ENCODE measurements at regions not wholly inside any gene's neighbourhood (a gene's known extent, or its start where the extent isn't known, plus 50 kb on each side); places are given as distances from the start of the nearest gene placed in this dataset.

DNA sequence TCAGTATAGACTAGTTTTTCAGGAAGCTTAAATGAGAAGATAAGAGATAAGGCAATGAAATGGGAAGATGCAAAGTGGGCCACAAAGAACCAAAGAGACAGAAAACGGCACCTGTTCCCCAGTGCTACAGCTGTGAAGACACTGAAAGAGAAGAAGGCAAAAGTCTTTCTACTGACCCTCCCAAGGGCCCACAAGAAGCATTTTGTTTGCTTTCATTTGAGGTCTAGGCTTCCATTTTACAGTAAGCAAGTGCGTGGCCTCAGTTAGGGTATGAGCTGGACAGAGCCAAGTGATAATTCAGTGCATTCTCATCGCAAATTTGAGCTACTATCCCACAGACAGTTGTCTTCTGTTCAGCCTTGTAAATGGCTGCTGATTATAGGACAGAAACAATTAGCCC is 53.4 kb upstream of the STK17B start:
- Mint-ChIP-seq H3K4me3 (no peak overlapping the region), H3K27me3 (no peaks in the 10 kb centered on the region)
- CTCF ChIA-PET = interaction anchor here (1.0 kb wide), 1 partner anchor 11 kb away, joined by 3 read pairs; no protein-coding TSS in a partner anchor

DNA sequence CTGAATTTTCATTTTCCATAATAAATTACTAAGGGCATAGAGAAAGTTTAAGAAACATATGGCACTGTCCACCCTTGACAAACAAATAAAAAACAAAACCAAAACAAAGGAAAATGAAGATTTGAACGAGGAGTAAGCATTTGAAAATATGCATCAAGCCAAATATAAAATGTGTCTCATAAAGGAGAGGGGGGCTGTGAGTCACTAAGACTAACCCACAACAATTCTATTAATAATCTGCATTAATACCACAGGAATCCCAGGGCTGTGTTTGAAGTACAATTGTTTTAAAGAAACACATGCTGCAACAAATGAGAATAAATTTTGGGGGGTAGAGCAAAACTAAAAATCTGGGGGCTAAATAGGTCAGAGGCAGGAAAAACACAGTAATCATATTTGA is 53.8 kb upstream of the STK17B start:
- intact Hi-C loops (cut with micrococcal nuclease) = no loop called here
- H3K36me3 Mint-ChIP-seq = peaks cover 2% of the 10 kb centered on the region
- DNase-seq = no peak
- H3K27ac Mint-ChIP-seq = no peak overlapping the region
- POLR2A ChIA-PET = no interaction called here
- no peaks in the 10 kb centered on the region for H3K9me3 Mint-ChIP-seq
- CTCF ChIA-PET = interaction anchor here (1.0 kb wide), 1 partner anchor 11 kb away, joined by 3 read pairs; no protein-coding TSS in a partner anchor
- H3K27me3 Mint-ChIP-seq = no peaks in the 10 kb centered on the region
- no peak overlapping the region for H3K4me3 Mint-ChIP-seq
- H3K4me1 Mint-ChIP-seq (ENCODE audit: low read depth) = peaks cover 73% of the 10 kb centered on the region

More for the DNA sequence above, 53.4 kb upstream of the STK17B start:
- Mint-ChIP-seq H3K36me3 (peaks cover 2% of the 10 kb centered on the region), H3K4me1 (ENCODE audit: low read depth) (peaks cover 73% of the 10 kb centered on the region), H3K9me3 (no peaks in the 10 kb centered on the region), H3K27ac (no peak overlapping the region)
- no peak for DNase-seq
- intact Hi-C loops (cut with micrococcal nuclease) = no loop called here
- POLR2A ChIA-PET = interaction anchor here (0.8 kb wide), 1 partner anchor 49 kb away, joined by 3 read pairs; no protein-coding TSS in a partner anchor

DNA sequence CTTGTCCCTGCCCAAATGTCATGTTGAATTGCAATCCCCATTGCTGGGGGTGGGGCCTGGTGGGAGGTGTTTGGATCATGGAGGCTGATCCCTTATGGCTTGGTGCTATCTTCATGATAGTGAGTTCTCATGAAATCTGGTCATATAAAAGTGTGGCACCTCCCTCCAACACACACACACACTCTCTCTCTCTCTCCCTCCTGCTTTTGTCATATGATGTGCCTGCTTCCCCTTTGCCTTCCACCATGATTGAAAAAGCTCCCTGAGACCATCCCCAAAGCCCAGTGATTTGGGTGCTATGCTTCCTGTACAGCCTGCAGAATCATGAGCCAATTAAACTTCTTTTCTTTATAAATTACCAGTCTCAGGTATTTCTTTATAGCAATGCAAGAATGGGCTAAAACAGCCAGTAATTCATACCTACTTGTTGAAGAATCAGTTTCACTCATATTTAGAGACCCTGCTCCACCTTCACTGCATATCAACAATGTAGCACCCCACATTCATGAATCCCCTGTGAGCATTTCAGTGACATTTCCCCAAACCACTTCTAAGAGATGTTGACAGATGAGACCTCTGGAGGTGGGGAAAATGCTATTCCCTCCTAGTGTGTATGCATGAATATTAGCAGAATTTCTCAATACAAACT is 54.8 kb upstream of the STK17B start:
- no peaks in the 10 kb centered on the region for H3K9me3 Mint-ChIP-seq
- peak overlapping the region; percentile 5 for H3K27ac Mint-ChIP-seq
- ChIA-PET POLR2A (interaction anchor here (1.0 kb wide), 1 partner anchor 14 kb away, joined by 3 read pairs; no protein-coding TSS in a partner anchor), CTCF (interaction anchor here (1.3 kb wide), 1 partner anchor 15 kb away, joined by 3 read pairs; no protein-coding TSS in a partner anchor)
- H3K4me3 Mint-ChIP-seq = no peak overlapping the region
- peaks cover 2% of the 10 kb centered on the region for H3K36me3 Mint-ChIP-seq
- intact Hi-C loops (cut with micrococcal nuclease) = loop anchor here (1.0 kb wide), 1 partner anchor 14 kb away; no protein-coding TSS in a partner anchor
- DNase-seq = no peak
- H3K27me3 Mint-ChIP-seq = no peaks in the 10 kb centered on the region
- H3K4me1 Mint-ChIP-seq (ENCODE audit: low read depth) = peaks cover 74% of the 10 kb centered on the region

DNA sequence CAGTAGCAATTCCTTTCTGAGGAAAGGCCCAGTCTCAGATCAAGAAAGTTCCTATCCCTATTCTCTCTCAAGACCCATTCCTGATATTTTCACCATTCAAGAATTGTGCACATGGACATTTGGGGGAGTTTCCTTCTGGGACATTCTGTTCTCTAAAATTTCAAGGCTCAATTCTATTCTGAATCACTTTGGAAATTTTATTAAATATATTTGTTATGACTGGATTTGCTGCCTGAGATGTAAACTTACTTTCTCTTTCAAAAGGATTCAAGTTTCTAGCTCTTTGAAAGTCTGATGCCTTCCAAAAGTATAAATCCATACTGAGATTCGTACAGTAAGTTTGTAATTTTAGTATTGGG is 55.3 kb upstream of the STK17B start:
- intact Hi-C loops (cut with micrococcal nuclease) = loop anchor here (1.0 kb wide), 1 partner anchor 14 kb away; no protein-coding TSS in a partner anchor
- DNase-seq = no peak
- Mint-ChIP-seq H3K4me3 (no peak overlapping the region), H3K27me3 (no peaks in the 10 kb centered on the region), H3K4me1 (ENCODE audit: low read depth) (peaks cover 78% of the 10 kb centered on the region), H3K36me3 (peaks cover 2% of the 10 kb centered on the region), H3K27ac (peak overlapping the region; percentile 44), H3K9me3 (no peaks in the 10 kb centered on the region)
- POLR2A ChIA-PET = interaction anchor here (1.0 kb wide), 2 partner anchors 13 to 34 kb away, joined by 3 to 5 read pairs; no protein-coding TSS in a partner anchor
- CTCF ChIA-PET = interaction anchor here (1.3 kb wide), 1 partner anchor 15 kb away, joined by 3 read pairs; no protein-coding TSS in a partner anchor

DNA sequence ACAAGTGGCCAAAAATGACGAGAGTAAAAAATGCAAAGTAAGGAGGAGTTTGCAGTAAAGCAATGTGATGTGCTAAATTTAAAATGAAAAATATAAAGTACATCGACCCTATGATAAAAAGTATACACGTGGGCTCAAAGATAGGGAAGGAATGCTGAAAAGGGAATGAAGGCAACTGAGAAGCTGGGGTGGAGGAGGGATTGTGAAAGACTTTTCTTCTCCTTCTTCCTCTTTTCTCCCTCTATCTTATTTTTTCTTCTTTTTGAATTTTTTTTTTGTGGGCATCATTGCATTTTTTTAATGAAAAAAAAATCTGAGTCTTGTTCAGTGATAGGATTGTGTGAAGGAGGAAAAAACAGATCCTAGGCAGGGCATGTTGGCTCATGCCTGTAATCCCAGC is 57.6 kb upstream of the STK17B start:
- Mint-ChIP-seq H3K27ac (peak overlapping the region; percentile 74), H3K36me3 (no peaks in the 10 kb centered on the region), H3K27me3 (no peaks in the 10 kb centered on the region), H3K4me1 (ENCODE audit: low read depth) (peaks cover 93% of the 10 kb centered on the region), H3K4me3 (peak overlapping the region; percentile 30), H3K9me3 (no peaks in the 10 kb centered on the region)
- no peak for DNase-seq
- intact Hi-C loops (cut with micrococcal nuclease) = no loop called here
- CTCF ChIA-PET = interaction anchor here (0.6 to 1.2 kb wide), 4 partner anchors 17 to 1077 kb away, joined by 3 to 4 read pairs (median 3); no protein-coding TSS in a partner anchor
- POLR2A ChIA-PET = no interaction called here

DNA sequence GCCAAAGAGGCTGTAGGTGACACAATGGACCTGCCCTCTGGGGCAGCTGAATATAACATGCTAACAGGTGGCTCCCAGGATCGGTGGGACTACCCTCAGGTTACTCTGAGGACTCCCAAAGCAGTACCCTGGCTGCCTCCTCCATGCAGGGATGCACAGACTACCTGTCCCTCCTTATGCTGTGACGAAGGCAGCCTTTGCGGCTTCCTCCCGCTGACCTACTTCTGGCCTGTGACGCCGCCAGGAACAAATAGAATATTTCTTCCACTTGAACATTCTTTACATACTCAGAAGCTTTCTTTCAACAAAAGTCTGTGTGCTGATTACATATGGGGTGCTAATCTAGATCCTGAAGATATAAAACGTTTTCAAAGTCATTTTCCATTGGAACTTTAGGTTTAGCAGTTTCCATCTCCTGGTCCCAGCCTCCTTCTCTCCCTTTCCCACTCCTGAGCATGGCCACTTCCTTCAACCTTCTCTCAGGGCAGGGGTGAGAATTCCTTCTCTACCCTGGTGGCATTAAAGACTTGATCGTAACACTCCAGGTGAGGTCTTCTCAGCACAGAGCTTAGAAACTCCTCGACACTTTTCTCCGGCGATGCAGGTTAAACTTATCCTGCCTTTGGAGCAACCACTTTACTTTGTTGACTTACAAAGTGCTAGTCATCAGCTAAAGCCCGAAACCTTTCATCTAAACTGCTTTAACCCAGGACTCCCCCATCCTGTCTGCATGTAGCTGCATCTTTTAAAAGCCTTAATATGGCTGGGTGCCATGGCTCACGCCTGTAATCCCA is 58.9 kb upstream of the STK17B start:
- CTCF ChIA-PET = no interaction called here
- peaks cover 90% of the 10 kb centered on the region for H3K4me1 Mint-ChIP-seq (ENCODE audit: low read depth)

DNA sequence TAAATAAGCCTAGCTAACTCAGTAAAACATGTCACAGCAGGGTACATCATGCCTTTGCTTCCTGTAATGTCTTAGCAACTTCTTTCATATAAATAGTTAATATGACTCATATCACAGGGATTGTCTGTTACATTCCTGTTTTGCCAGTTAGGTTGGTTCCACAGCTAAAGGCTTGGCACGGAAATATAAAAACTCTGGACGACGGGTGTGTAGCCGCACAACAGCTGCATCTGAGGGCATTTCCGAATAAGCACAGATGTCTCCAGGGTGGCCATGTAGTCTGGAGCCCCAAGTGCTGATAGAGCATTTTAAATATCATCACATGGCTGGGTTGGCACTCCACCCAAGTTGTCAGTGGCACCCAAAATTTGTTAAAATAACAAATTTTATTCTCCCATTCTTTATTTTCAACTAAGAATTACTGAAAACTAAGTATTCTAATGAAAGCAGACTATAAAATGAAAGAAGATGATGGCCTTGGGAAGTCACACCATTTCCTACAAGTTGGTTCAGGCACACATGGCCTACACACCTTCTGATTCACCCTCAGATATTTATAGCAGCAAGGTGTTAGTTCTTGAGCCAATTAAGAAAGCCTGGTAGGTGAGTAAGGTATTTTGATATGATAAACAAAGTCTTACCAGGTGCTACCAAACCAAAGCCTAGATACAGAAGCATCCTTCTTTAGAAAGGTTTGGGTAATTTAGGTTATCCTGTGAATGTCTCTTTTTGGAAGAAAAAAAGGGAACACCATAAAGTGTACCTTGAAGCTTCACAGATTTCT is 61.8 kb upstream of the STK17B start:
- Mint-ChIP-seq H3K36me3 (no peaks in the 10 kb centered on the region), H3K9me3 (no peaks in the 10 kb centered on the region), H3K4me3 (peak overlapping the region; percentile 7), H3K4me1 (ENCODE audit: low read depth) (peaks cover 89% of the 10 kb centered on the region), H3K27ac (peak overlapping the region; percentile 93), H3K27me3 (no peaks in the 10 kb centered on the region)
- DNase-seq = no peak
- ChIA-PET POLR2A (interaction anchor here (1.0 to 4.4 kb wide), 6 partner anchors 13 to 66 kb away, joined by 3 to 28 read pairs (median 8); partner anchors contain the start of gene STK17B), CTCF (interaction anchor here (0.8 to 2.4 kb wide), 5 partner anchors 9 to 52 kb away, joined by 3 to 13 read pairs (median 4); no protein-coding TSS in a partner anchor)
- intact Hi-C loops (cut with micrococcal nuclease) = no loop called here

More for the DNA sequence above, 58.9 kb upstream of the STK17B start:
- intact Hi-C loops (cut with micrococcal nuclease) = loop anchor here (1.0 kb wide), 1 partner anchor 19 kb away; no protein-coding TSS in a partner anchor
- H3K27ac Mint-ChIP-seq = peak overlapping the region; percentile 88
- H3K27me3 Mint-ChIP-seq = no peaks in the 10 kb centered on the region
- peak; percentile 66 for DNase-seq
- H3K36me3 Mint-ChIP-seq = no peaks in the 10 kb centered on the region
- POLR2A ChIA-PET = no interaction called here
- peak overlapping the region; percentile 70 for H3K4me3 Mint-ChIP-seq
- H3K9me3 Mint-ChIP-seq = no peaks in the 10 kb centered on the region

DNA sequence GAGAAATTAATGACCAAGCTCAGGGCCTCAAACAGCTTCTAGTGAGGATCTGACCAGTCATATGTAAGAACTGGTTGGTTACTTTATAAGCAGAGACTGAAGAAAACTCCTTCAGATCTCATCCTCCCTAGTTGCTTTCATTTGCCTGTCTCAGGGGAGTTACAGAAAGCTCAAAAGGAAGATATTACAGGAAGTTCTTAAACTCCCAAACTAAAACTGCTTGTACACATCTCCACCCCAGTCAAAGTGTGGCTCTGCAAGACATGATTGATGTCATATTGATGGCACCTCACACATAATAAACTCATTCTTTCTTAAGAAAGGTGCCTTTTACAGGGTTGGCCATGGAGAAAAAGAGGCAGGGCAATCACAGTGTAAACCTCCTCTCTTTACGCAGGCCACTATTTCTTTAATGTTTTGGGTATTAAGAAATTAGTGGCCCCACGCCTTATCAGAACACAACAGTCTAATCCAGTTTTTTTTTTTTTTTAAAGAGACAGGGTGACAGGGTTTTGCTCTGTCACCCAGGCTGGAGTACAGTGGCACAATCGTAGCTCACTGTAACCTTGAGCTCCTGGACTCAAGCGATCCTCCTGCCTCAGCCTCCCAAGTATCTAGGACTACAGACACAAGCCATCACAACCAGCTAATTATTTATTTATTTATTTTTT is 62.6 kb upstream of the STK17B start:
- no peak for DNase-seq
- intact Hi-C loops (cut with micrococcal nuclease) = loop anchor here (1.0 kb wide), 2 partner anchors 8 to 23 kb away; no protein-coding TSS in a partner anchor
- Mint-ChIP-seq H3K4me3 (peak overlapping the region; percentile 39), H3K27me3 (no peaks in the 10 kb centered on the region), H3K4me1 (ENCODE audit: low read depth) (peaks cover 89% of the 10 kb centered on the region), H3K9me3 (no peaks in the 10 kb centered on the region), H3K27ac (peak overlapping the region; percentile 93), H3K36me3 (peaks cover 2% of the 10 kb centered on the region)
- ChIA-PET POLR2A (interaction anchor here (1.0 to 4.4 kb wide), 10 partner anchors 14 to 67 kb away, joined by 3 to 28 read pairs (median 6); partner anchors contain the start of gene STK17B), CTCF (interaction anchor here (0.7 to 2.4 kb wide), 7 partner anchors 8 to 155 kb away, joined by 3 to 13 read pairs (median 4); no protein-coding TSS in a partner anchor)

DNA sequence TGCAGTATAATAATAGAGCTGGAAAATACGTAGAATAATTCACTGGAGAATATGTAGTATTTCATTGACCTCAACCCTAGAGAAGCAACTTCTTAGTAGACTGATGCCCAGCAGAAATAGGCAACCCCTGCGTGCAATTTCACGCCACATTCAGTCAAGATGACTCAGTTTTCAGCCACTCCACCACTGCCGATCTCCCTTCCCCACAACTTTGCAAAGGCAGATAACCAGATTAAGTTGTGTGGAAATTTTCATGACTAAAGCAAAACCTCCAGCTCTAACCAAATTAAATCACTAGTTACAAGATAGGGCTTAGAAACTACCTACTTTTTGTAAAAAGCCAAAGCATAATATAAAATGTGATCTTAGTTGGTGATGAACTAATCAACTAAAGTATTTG is 63.3 kb upstream of the STK17B start:
- ChIA-PET CTCF (interaction anchor here (1.0 to 1.8 kb wide), 5 partner anchors 9 to 134 kb away, joined by 3 to 8 read pairs (median 4); no protein-coding TSS in a partner anchor), POLR2A (interaction anchor here (0.7 to 4.4 kb wide), 11 partner anchors 13 to 68 kb away, joined by 3 to 28 read pairs (median 5); partner anchors contain the start of gene STK17B)
- H3K9me3 Mint-ChIP-seq = no peaks in the 10 kb centered on the region
- peaks cover 3% of the 10 kb centered on the region for H3K36me3 Mint-ChIP-seq
- peak overlapping the region; percentile 58 for H3K4me3 Mint-ChIP-seq
- H3K27me3 Mint-ChIP-seq = no peaks in the 10 kb centered on the region
- peaks cover 90% of the 10 kb centered on the region for H3K4me1 Mint-ChIP-seq (ENCODE audit: low read depth)
- DNase-seq = peak; percentile 84
- peak overlapping the region; percentile 93 for H3K27ac Mint-ChIP-seq
- intact Hi-C loops (cut with micrococcal nuclease) = loop anchor here (1.0 kb wide), 2 partner anchors 8 to 23 kb away; no protein-coding TSS in a partner anchor

DNA sequence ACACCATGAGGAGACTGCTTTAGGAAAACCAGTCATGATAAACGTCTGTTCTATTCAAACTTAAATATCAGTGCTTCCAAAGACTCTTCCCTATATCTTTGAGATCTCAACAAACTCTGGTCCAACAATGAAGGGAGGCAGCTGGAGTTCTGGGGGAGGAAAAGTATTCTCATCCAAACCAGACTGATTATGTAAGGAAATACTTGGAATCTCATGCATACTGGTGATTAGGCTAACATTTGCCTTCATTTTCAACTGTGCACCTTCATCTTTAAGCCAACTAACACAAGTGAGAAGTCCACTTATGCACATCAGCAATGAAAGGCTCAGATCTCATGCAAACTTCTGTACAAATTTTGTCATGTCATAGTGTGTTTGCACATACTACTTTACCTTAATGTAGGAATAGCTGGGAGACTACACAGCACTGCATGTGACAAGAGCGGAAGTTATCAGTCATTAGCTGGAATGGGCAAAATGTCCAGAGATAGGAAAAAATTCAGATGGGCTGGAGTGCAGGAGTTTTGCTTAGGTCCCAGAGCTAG is 67.5 kb upstream of the STK17B start:
- peaks cover 84% of the 10 kb centered on the region for H3K4me1 Mint-ChIP-seq (ENCODE audit: low read depth)
- ChIA-PET CTCF (interaction anchor here (0.9 to 3.2 kb wide), 4 partner anchors 21 to 37 kb away, joined by 3 to 22 read pairs (median 6); no protein-coding TSS in a partner anchor), POLR2A (interaction anchor here (1.0 to 3.6 kb wide), 6 partner anchors 12 to 79 kb away, joined by 3 to 27 read pairs (median 6); no protein-coding TSS in a partner anchor)
- peak overlapping the region; percentile 87 for H3K27ac Mint-ChIP-seq
- peak overlapping the region; percentile 22 for H3K4me3 Mint-ChIP-seq
- H3K9me3 Mint-ChIP-seq = no peaks in the 10 kb centered on the region
- intact Hi-C loops (cut with micrococcal nuclease) = no loop called here
- H3K27me3 Mint-ChIP-seq = no peaks in the 10 kb centered on the region
- DNase-seq = no peak
- peaks cover 3% of the 10 kb centered on the region for H3K36me3 Mint-ChIP-seq

All from activated CD4-positive, alpha-beta memory T cell treated with anti-CD3 and anti-CD28 coated beads for 36 hours (primary cell).